Panc1 (cell line): ENCODE measurements at regions not wholly inside any gene's neighbourhood (a gene's known extent, or its start where the extent isn't known, plus 50 kb on each side); places are given as distances from the start of the nearest gene placed in this dataset.

Experiments used
- ATAC-seq: fragments of 200-7000 bp; cut with Tn5 transposase; 2 replicates; pipeline ENCODE4 v1.9.1; 2020; ENCODE audit warnings: mild to moderate bottlenecking, moderate library complexity
- BruUV-seq: library from RNA; stranded (reverse); fragments of 400-500 nt; replicated peaks from 2 replicates; lab custom pipeline; 2021; lab: Mats Ljungman, UMichigan
- CTCF ChIA-PET: fragments of 300-600 bp; sonication (Branson Sonifier 250); formaldehyde crosslinking; loops from one replicate; lab custom pipeline; 2022; ENCODE audit warnings: antibody characterized with exemption; lab: Charles Lee
- POLR2A ChIA-PET: fragments of 300-600 bp; sonication (Branson Sonifier 250); formaldehyde crosslinking; loops from one replicate; lab custom pipeline; 2022; ENCODE audit warnings: antibody characterized with exemption; lab: Charles Lee
- DNase-seq: peaks from one replicate; pipeline ENCODE4 v3.0.0-alpha.2; 2010; ENCODE audit warnings: low read depth, low spot score
- H3K27ac ChIP-seq: 2 replicates; pipeline ENCODE4 v1.5.1; 2011; ENCODE audit warnings: mild to moderate bottlenecking, low read length, inconsistent platforms
- H3K27me3 ChIP-seq: fragments of 200-500 bp; sonication (Bioruptor generic); 2 replicates; pipeline ENCODE4 v1.6.0; 2014; ENCODE audit warnings: low read length, inconsistent platforms; ENCODE audit not compliant: control insufficient read depth, insufficient read depth
- H3K36me3 ChIP-seq: fragments of 200-500 bp; sonication (Bioruptor generic); 2 replicates; pipeline ENCODE4 v1.5.1; 2014; ENCODE audit warnings: inconsistent platforms, mild to moderate bottlenecking, low read length, moderate library complexity; ENCODE audit not compliant: control insufficient read depth, insufficient read depth
- H3K4me1 ChIP-seq: 2 replicates; pipeline ENCODE4 v1.5.1; 2011; ENCODE audit warnings: inconsistent platforms, mild to moderate bottlenecking, low read length, moderate library complexity; ENCODE audit not compliant: control insufficient read depth, insufficient read depth
- H3K4me3 ChIP-seq, 2 experiments: 2 replicates each; pipeline ENCODE4 v1.5.1; 2011 to 2012; ENCODE audit warnings: low read depth in 2 of 2, low read length in 2 of 2, mild to moderate bottlenecking in 2 of 2, inconsistent platforms in 1 of 2, moderate library complexity in 1 of 2
- H3K9me3 ChIP-seq: fragments of 200-500 bp; sonication (Bioruptor generic); 2 replicates; pipeline ENCODE4 v1.5.1; 2014; ENCODE audit warnings: low read depth, mild to moderate bottlenecking, inconsistent platforms, low read length, moderate library complexity; ENCODE audit not compliant: control insufficient read depth, insufficient read depth
- POLR2AphosphoS5 ChIP-seq: IDR thresholded peaks from 2 replicates; pipeline ENCODE4 v1.6.1; 2012; ENCODE audit warnings: mild to moderate bottlenecking, low read depth, low read length, moderate library complexity
- REST ChIP-seq, 2 experiments: IDR thresholded peaks; 2 replicates each; pipeline ENCODE4 v1.6.1; 2011 to 2012; ENCODE audit warnings: low read depth in 2 of 2, control low read depth in 1 of 2, low read length in 1 of 2, mild to moderate bottlenecking in 1 of 2, moderate library complexity in 1 of 2; ENCODE audit not compliant: insufficient read depth in 1 of 2
- SIN3A ChIP-seq: IDR thresholded peaks from 2 replicates; pipeline ENCODE4 v1.6.1; 2012; ENCODE audit warnings: low read depth, mild to moderate bottlenecking, low read length, moderate library complexity, borderline replicate concordance; ENCODE audit not compliant: insufficient read depth
- TCF7L2 ChIP-seq: IDR thresholded peaks from 2 replicates; pipeline ENCODE4 v1.6.1; 2011; ENCODE audit warnings: mild to moderate bottlenecking, low read depth, low read length, inconsistent platforms
- in situ Hi-C: cut with HindIII; loops from 2 replicates; pipeline ENCODE4 v1.10.0; 2016; ENCODE audit warnings: low sequenced_read_pairs, low pct_unique_long_range_greater_than_20kb
- intact Hi-C: fragments of 100-400 bp; cut with micrococcal nuclease; formaldehyde crosslinking; loops from one replicate; pipeline ENCODE4 v1.10.0; 2022; ENCODE audit not compliant: unreplicated experiment
- TF ChIP-seq, protein P1 (sequence below): fragments of 450-650 bp; IDR thresholded peaks from 2 replicates; pipeline ENCODE4 v1.5.1; 2017; ENCODE audit warnings: mild to moderate bottlenecking

DNA sequence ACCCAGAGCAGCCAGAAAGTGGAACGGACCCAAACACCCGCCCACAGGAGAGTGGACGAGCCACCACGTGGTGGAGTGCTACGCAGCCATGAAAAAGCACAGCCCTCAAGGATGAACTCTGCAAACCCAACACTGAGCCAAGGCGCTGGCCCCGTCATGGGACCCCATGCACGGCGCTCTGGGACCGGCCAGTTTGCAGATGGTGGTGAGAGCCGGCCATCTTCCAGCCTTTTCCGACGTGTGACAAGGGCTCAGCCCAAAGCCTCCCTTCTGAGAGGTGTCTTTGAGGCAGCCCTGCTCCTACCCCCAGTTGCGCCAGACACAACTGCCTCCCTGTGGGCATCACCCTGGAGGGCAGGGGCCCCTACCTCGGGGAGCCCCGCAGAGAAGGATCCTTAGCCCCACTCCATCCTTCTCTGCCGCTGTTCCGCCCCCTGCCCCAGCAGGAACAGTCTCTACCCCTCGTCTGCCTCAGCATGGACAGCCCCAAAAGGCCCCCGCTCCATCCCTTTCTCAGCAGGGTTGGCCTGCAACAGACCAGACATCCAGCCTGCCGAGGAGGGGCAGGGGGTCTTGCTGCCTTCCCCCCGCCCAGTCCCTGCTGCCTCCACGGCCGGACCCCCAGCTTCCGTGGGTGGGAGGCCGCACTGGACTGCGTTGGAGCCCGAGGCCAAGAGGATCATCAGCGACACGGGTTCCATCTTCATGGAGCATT is 75.7 kb downstream of the MICALL2 start:
- ATAC-seq (no peak), DNase-seq (no peak)
- Histone ChIP-seq H3K36me3 (no peaks in the 10 kb centered on the region), H3K9me3 (no peaks in the 10 kb centered on the region), H3K4me3 (no peak overlapping the region), H3K27me3 (no peaks in the 10 kb centered on the region), H3K4me1 (no peaks in the 10 kb centered on the region), H3K27ac (no peak overlapping the region)
- BruUV-seq = no TSS peak
- ChIA-PET CTCF (no interaction called here), POLR2A (no interaction called here)
- in situ Hi-C loops (no loop called here), intact Hi-C loops (no loop called here)
- TF ChIP-seq TCF7L2 (no peak), REST (IDR thresholded peaks at IDR 0.05; ENCODE audit: insufficient read depth in 1 of 2, low read depth in 2 of 2, low read length in 1 of 2) (no peak), SIN3A (no peak), POLR2AphosphoS5 (no peak)
- TF ChIP-seq, protein P1, sequence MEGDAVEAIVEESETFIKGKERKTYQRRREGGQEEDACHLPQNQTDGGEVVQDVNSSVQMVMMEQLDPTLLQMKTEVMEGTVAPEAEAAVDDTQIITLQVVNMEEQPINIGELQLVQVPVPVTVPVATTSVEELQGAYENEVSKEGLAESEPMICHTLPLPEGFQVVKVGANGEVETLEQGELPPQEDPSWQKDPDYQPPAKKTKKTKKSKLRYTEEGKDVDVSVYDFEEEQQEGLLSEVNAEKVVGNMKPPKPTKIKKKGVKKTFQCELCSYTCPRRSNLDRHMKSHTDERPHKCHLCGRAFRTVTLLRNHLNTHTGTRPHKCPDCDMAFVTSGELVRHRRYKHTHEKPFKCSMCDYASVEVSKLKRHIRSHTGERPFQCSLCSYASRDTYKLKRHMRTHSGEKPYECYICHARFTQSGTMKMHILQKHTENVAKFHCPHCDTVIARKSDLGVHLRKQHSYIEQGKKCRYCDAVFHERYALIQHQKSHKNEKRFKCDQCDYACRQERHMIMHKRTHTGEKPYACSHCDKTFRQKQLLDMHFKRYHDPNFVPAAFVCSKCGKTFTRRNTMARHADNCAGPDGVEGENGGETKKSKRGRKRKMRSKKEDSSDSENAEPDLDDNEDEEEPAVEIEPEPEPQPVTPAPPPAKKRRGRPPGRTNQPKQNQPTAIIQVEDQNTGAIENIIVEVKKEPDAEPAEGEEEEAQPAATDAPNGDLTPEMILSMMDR = no peak

GRCh38 chr7:1384113-1384415 is 75.2 kb downstream of the MICALL2 start:
- POLR2A ChIA-PET = no interaction called here
- no peak for DNase-seq
- Histone ChIP-seq H3K4me3 (no peak overlapping the region), H3K4me1 (no peaks in the 10 kb centered on the region), H3K36me3 (no peaks in the 10 kb centered on the region), H3K27ac (no peak overlapping the region), H3K27me3 (no peaks in the 10 kb centered on the region), H3K9me3 (no peaks in the 10 kb centered on the region)
- CTCF ChIA-PET = interaction anchor here (0.7 kb wide), 1 partner anchor 35 kb away, joined by 6 read pairs; no protein-coding TSS in a partner anchor
- intact Hi-C loops (no loop called here), in situ Hi-C loops (no loop called here)
- no peak for ATAC-seq
- BruUV-seq = no TSS peak
- TF ChIP-seq REST (IDR thresholded peaks at IDR 0.05; ENCODE audit: insufficient read depth in 1 of 2, low read depth in 2 of 2, low read length in 1 of 2) = no peak
- no peak for TF ChIP-seq TCF7L2
- no peak for TF ChIP-seq SIN3A
- no peak for TF ChIP-seq POLR2AphosphoS5
- TF ChIP-seq, protein P1 = no peak
